GM18867 (cell line): ENCODE measurements at regions not wholly inside any gene's neighbourhood (a gene's known extent, or its start where the extent isn't known, plus 50 kb on each side); places are given as distances from the start of the nearest gene placed in this dataset.
"Not testable (repeated sequence)": the region's sequence is repeated elsewhere in the genome, so short reads cannot be mapped to it uniquely, and the experiment has no call there.

Experiments used
- ATAC-seq: cut with Tn5 transposase; IDR thresholded peaks from one replicate; pipeline ENCODE4 v1.9.1; 2021; ENCODE audit warnings: mild to moderate bottlenecking, moderate library complexity; ENCODE audit not compliant: unreplicated experiment

DNA sequence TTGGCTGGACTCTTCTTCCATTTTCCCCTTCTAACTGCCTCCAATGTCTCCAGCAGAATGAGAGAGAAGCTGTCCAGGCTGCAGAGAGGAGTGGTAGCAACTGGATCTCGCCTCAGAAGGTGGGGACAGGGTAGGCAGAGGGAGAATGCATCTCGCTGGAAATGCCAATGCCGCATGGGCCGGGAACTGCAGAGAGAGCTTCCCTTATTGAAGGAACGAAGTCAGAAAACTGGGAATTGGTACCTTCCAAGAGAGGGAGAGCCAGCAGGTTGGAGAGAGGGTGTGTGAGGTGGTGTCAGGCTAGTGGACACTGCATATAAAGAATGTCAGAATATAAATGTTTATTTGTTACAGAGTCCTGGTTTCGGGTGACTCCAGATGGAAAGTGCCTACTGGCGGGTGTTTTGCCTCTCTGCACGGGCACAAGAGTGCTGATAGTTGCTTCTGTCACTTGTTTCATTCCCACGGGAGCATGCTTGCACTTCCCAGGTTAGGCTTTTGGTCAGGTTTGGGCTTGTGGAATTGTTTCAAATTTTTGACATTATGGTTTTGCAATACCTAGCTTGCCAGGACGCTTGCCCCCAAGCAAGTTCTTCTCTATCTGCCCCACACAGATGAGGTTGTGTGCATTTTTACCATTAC is 156.8 kb upstream of the STS start:
- ATAC-seq, result no peak

DNA sequence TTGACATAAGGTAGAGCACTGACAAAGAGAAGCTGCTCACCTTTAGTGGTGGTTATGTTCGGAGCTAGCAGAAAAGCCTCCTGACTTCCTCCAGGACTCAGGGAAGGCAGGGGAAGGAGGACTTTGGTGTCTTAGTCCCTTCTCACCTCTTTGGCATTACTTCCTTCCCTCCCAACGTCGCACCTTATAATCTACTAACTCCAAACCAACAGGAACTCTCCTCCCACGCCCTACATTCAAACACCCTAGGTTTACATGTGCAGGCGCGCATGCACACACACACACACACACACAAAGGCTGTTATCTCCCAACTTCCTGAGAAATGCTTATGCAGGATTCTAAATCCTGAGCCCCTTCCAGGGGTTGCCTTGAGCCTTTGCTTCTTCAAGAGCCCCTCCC is 157.7 kb upstream of the STS start:
- ATAC-seq, result no peak

GRCh38 chrX:6988694-6989093 is 158.8 kb upstream of the STS start:
- ATAC-seq, result not testable (repeated sequence)

GRCh38 chrX:6986915-6987314 is 160.6 kb upstream of the STS start:
- ATAC-seq, result no peak

- ATAC-seq, result no peak
These were observed 162.0 kb upstream of the STS start for GRCh38 chrX:6985537-6985936.

DNA sequence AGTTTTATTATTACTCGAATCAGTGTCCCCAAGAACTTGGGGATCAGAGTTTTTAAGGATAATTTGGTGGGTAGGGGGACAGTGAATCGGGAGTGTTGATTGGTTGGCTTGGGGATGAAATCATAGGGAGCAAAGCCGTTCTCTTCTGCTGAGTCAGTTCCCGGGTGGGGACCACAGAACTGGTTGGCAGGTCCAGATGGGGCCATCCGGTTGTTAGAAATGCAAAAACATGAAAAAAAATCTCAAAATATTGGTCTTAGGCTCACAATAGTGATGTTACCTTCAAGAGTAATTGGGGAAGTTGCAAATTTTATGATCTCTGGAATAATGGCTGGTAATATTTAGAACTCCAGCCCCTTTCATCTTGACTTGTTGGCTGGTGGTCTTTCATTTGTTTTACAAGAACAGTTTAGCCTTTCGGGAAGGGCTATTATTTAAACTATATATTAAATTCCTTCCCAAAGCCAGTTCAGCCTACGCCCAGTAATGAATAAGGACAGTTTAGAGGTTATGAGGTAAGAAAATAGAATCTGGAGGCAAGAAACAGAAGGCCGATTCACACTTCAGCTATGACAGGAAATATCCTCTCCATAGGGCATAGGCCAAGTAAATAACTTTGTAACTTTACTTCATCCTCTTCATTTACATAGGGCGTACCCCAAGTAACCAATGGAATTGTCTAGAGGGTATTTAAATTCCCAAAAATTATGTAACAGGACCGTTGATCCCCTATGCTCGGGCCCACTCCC is 164.1 kb upstream of the STS start:
- ATAC-seq, result no peak

DNA sequence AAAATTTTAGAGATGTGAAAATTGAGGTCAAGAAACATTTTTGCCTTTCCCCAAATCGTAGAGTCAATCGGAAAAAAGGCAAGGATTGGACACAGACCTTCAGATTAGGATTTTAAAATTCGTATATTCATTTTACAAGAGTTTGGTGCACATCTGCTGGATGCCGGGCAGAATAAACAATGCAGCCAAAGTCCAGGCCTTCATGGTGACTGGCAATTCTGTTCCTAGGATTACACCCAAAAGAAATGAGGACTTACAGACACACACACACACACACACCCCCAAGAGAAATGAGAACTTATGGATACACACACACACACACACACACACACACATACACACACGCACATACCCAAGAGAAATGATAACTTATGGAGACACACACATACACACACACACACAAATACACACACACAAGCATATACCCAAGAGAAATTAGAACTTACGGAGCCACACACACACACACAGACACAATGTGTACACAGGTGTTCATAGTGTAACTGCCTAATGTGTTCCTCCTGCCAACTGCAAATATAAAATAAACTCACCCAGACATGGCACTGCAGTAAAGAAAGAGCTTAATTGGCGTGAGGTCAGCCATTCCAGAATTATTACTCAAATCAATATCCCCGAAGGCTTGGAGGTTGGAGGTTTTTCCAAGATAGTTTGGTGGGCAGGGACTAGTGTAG is 165.7 kb upstream of the STS start:
- no peak for ATAC-seq

GRCh38 chrX:6980981-6981380 is 166.5 kb upstream of the STS start:
- no peak for ATAC-seq

GRCh38 chrX:6968231-6968630 is 179.3 kb upstream of the STS start:
- ATAC-seq, result no peak

- no peak for ATAC-seq
These were observed 181.8 kb upstream of the STS start for GRCh38 chrX:6965729-6966128.

DNA sequence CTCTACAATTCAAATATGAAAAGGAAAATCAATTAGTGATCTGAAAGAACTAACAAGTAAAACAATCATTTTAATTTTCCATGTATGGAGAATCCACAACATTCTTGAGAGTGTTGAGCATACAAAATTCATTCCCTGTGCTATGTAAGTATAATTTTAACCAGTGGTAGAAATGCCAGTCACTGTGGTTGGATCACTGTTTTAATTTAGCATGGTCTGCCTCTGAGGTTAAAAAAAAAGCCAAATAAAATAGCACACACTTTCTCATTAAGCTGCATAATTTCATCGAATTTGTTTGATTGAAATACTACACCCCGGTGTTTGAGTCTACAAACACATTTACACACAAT is 185.5 kb upstream of the STS start:
- no peak for ATAC-seq

- no peak for ATAC-seq
These were observed 186.1 kb upstream of the STS start for GRCh38 chrX:6961286-6962005.

DNA sequence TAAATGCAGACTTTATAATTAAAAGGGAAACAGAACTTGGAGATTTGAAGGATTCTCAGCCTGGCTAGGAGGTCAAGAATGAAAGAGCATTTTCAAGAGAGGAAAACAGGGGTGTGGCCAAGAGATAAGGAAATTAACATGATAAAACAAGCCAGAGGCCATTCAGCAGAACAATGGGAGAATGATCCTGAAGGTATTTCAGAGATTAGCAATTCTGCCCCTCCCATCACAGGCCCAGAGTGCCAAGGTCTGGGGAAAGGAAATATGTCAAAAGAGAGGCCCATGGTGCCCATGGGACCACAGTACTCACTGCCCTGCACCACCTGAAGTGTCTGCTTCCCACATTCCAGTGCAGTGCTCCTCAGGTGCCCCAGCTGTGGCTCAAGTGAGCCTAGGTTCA is 188.5 kb upstream of the STS start:
- ATAC-seq, result no peak

DNA sequence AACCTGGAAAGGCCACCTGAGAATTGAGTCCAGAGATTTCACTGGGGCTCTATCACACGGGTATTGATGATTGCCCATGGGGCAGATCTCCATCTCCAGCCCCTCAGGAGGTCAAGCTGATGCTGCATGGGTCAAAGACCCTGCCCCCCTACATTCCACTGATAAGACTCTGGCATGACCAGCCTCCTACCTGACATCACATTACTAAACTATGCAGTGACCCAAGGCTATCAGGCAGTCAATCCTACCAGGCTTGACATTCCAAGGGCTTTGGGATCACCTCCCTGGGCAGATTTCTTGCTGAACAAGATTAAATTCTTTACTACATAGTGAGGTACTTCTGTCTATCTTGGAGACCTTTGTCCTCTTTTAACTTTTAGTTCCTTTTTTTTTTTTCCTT is 192.7 kb upstream of the STS start:
- ATAC-seq, result no peak

GRCh38 chrX:6946168-6946567 is 201.3 kb upstream of the STS start:
- ATAC-seq, result no peak

GRCh38 chrX:6941041-6941440 is 206.5 kb upstream of the STS start:
- no peak for ATAC-seq

DNA sequence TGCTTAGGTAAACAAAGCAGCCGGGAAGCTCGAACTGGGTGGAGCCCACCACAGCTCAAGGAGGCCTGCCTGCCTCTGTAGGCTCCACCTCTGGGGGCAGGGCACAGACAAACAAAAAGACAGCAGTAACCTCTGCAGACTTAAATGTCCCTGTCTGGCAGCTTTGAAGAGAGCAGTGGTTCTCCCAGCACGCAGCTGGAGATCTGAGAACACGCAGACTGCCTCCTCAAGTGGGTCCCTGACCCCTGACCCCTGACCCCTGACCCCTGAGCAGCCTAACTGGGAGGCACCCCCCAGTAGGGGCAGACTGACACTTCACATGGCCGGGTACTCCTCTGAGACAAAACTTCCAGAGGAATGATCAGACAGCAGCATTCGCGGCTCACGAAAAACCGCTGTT is 214.6 kb upstream of the STS start:
- not testable (repeated sequence) for ATAC-seq

- ATAC-seq, result no peak
These were observed 217.1 kb upstream of the STS start for GRCh38 chrX:6930307-6930849.

DNA sequence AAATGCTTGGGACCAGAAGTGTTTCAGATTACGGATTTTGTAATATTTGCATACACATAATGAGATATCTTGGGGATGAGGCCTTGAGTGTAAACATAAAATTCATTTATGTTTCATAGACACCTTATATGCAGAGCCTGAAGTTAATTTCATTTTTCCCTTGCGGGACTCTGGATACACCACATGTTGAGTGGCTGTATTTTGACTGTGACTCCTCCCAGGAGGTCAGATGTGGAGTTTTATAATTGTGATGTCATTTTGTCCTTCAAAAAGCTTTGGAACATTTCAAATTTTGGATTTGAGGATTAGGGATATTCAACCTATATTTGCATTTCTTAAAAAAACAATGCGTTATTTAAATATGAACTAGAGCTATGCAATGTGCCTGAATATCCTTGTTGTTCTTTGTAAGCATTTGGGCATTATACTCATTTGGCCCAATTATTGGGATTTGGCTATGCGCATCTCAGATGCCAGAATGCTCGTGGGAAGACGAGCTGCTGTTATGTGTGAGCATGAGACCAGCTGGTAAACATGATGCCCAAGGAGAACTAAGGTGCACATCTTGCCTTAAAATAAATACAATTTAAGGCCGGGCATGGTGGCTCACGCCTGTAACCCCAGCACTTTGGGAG is 223.0 kb upstream of the STS start:
- no peak for ATAC-seq

- no peak for ATAC-seq
These were observed 229.8 kb upstream of the STS start for GRCh38 chrX:6917666-6918065.

GRCh38 chrX:6910218-6910617 is 237.3 kb upstream of the STS start:
- ATAC-seq, result no peak
